ENCODE measurements at regions not wholly inside any gene's neighbourhood (a gene's known extent, or its start where the extent isn't known, plus 50 kb on each side); places are given as distances from the start of the nearest gene placed in this dataset.
A peak's percentile ranks its signal among the peaks of the same experiment; 100 is the strongest.

DNA sequence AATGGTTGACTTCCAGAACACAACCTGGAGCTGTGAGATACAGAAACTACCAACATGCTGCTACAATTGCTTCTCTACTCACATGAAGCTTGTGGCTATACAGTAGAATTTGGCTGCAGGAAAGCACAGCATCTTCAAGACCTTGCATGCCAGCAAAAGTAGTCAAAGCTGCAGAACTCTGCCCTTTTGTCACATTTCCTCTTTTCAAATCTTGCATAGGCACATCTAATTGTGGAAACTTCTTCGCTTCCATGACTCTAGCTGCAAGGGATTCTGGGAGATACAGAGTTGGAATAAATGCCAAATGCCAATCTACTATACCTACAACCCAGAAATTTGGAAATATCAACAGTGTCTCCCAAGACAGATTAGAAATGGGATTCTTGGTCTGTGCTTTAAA is 462.2 kb downstream of the FOXO1 start:
- TF ChIP-seq, protein P1, sequence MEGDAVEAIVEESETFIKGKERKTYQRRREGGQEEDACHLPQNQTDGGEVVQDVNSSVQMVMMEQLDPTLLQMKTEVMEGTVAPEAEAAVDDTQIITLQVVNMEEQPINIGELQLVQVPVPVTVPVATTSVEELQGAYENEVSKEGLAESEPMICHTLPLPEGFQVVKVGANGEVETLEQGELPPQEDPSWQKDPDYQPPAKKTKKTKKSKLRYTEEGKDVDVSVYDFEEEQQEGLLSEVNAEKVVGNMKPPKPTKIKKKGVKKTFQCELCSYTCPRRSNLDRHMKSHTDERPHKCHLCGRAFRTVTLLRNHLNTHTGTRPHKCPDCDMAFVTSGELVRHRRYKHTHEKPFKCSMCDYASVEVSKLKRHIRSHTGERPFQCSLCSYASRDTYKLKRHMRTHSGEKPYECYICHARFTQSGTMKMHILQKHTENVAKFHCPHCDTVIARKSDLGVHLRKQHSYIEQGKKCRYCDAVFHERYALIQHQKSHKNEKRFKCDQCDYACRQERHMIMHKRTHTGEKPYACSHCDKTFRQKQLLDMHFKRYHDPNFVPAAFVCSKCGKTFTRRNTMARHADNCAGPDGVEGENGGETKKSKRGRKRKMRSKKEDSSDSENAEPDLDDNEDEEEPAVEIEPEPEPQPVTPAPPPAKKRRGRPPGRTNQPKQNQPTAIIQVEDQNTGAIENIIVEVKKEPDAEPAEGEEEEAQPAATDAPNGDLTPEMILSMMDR (IDR thresholded peaks at IDR 0.05; ENCODE audit: low read depth, low read length): no peak
- TF ChIP-seq POLR2A (IDR thresholded peaks at IDR 0.05; ENCODE audit: extremely low read depth, insufficient read length): no peak
- no peak for TF ChIP-seq MAX (IDR thresholded peaks at IDR 0.05; ENCODE audit: low read depth, low read length)
- no peak for TF ChIP-seq MYC (IDR thresholded peaks at IDR 0.05; ENCODE audit: low read depth, low read length)
- no peak for DNase-seq (ENCODE audit: low read depth)
- H3K4me3 ChIP-seq (ENCODE audit: low read depth, low read length): no peak overlapping the region

GRCh38 chr13:40205771-40206240 is 460.6 kb downstream of the FOXO1 start:
- no peak overlapping the region for H3K4me3 ChIP-seq (ENCODE audit: low read depth, low read length)
- TF ChIP-seq MAX (IDR thresholded peaks at IDR 0.05; ENCODE audit: low read depth, low read length) (no peak), POLR2A (IDR thresholded peaks at IDR 0.05; ENCODE audit: extremely low read depth, insufficient read length) (no peak)
- TF ChIP-seq, protein P1 (IDR thresholded peaks at IDR 0.05; ENCODE audit: low read depth, low read length): no peak
- no peak for DNase-seq (ENCODE audit: low read depth)

GRCh38 chr13:40206241-40207000 is 460.0 kb downstream of the FOXO1 start:
- TF ChIP-seq MYC (IDR thresholded peaks at IDR 0.05; ENCODE audit: low read depth, low read length) (no peak), MAX (IDR thresholded peaks at IDR 0.05; ENCODE audit: low read depth, low read length) (no peak), POLR2A (IDR thresholded peaks at IDR 0.05; ENCODE audit: extremely low read depth, insufficient read length) (no peak)
- TF ChIP-seq, protein P1 (IDR thresholded peaks at IDR 0.05; ENCODE audit: low read depth, low read length): no peak
- peak; percentile 47 for DNase-seq (ENCODE audit: low read depth)
- no peak overlapping the region for H3K4me3 ChIP-seq (ENCODE audit: low read depth, low read length)

DNA sequence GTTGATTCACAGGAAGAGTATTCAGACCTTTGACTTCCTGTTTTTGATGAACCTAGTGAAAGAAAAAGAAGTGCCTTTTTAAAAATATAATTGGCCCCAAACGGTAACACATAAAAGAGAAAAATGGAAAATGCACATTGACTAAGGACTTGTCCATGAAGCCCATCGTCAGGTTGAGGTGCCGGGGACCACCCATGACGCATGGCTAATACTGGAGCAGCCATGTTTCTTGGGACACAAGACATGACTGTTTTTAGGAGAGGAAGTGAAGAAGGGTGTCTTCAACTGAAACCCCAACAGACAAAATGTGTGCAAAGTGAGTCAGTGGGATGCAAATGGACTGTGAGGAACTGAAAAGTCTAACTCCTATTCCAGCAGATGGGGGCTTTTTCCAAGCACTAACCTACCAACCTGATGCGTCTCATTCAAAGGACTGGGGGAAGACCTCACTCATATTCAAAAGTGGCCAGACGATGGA is 459.4 kb downstream of the FOXO1 start:
- DNase-seq (ENCODE audit: low read depth): peak; percentile 52
- TF ChIP-seq MYC (IDR thresholded peaks at IDR 0.05; ENCODE audit: low read depth, low read length) (no peak), MAX (IDR thresholded peaks at IDR 0.05; ENCODE audit: low read depth, low read length) (no peak)
- H3K4me3 ChIP-seq (ENCODE audit: low read depth, low read length): no peak overlapping the region

- TF ChIP-seq MAX (IDR thresholded peaks at IDR 0.05; ENCODE audit: low read depth, low read length) (no peak), MYC (IDR thresholded peaks at IDR 0.05; ENCODE audit: low read depth, low read length) (no peak), POLR2A (IDR thresholded peaks at IDR 0.05; ENCODE audit: extremely low read depth, insufficient read length) (no peak)
- TF ChIP-seq, protein P1 (IDR thresholded peaks at IDR 0.05; ENCODE audit: low read depth, low read length): no peak
- DNase-seq (ENCODE audit: low read depth): no peak
- no peak overlapping the region for H3K4me3 ChIP-seq (ENCODE audit: low read depth, low read length)
These were observed 457.9 kb downstream of the FOXO1 start for GRCh38 chr13:40208517-40208916.

DNA sequence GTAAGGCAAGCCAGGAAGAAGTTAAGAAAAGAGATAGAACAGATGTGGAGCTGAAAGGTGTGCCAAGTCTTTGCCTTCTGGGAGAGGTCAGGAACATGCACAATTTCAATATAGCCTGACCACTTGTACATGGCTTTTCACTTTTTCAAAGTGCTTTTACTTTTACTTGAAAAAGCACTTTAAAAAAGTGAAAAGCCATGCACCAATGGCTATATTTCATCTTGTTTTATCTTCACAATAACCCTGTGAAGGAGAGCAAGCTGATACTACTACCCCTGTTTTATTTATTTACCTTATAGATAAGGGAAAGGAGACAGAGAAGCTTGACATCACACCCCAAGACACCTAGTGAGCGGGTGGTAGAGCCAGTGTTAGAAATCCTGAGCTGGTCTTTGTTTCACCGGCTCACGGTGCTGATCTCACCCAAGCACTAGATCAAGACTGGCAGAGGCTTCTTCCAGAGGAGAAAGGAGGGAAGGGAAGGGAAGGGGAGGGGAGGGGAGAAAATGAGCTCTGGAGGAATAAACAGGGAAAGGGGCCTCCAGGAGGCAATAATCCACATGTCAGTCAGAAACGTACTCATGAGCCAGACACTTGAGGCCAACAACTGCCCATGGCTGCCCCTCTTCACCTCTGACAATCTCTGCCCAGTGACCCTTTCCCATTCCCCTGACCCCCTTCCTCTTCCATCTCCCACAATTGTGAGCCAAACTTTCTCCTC is 455.4 kb downstream of the FOXO1 start:
- TF ChIP-seq MYC (IDR thresholded peaks at IDR 0.05; ENCODE audit: low read depth, low read length) (no peak), MAX (IDR thresholded peaks at IDR 0.05; ENCODE audit: low read depth, low read length) (no peak), POLR2A (IDR thresholded peaks at IDR 0.05; ENCODE audit: extremely low read depth, insufficient read length) (no peak)
- TF ChIP-seq, protein P1 (IDR thresholded peaks at IDR 0.05; ENCODE audit: low read depth, low read length): no peak
- H3K4me3 ChIP-seq (ENCODE audit: low read depth, low read length): no peak overlapping the region

More for the DNA sequence above, 455.4 kb downstream of the FOXO1 start:
- DNase-seq (ENCODE audit: low read depth): no peak

All from NB4 (cell line).